ENCODE measurements at regions not wholly inside any gene's neighbourhood (a gene's known extent, or its start where the extent isn't known, plus 50 kb on each side); places are given as distances from the start of the nearest gene placed in this dataset.

GRCh38 chr13:55566779-55567178 lies 1573.9 kb upstream of the PRR20A start:
- TF ChIP-seq CTCF (conservative IDR thresholded peaks at IDR 0.05; ENCODE audit: low read depth, low read length) (no peak), EZH2 (IDR thresholded peaks at IDR 0.05; ENCODE audit: low read length, unreplicated experiment) (no peak), EZH2phosphoT487 (IDR thresholded peaks at IDR 0.05; ENCODE audit: borderline replicate concordance, low read length) (no peak)

Measured in PC-3 (cell line).